Stimulated activated CD8-positive, alpha-beta memory T cell treated with anti-CD3 and anti-CD28 coated beads, Interleukin-12 subunit alpha, Interleukin-12 subunit beta, amount 100 ng/mL, for 4 hours (primary cell): ENCODE measurements at regions not wholly inside any gene's neighbourhood (a gene's known extent, or its start where the extent isn't known, plus 50 kb on each side); places are given as distances from the start of the nearest gene placed in this dataset.

Experiments used
- DNase-seq: peaks from one replicate; pipeline ENCODE4 v3.0.0-alpha.2; 2020; ENCODE audit warnings: low read depth

GRCh38 chr3:18044191-18044590, 301.8 kb upstream of the TBC1D5 start:
- no peak for DNase-seq

GRCh38 chr3:18036450-18036815, 294.0 kb upstream of the TBC1D5 start:
- DNase-seq, result no peak

- DNase-seq, result no peak
Observed at GRCh38 chr3:18035641-18036449, 293.4 kb upstream of the TBC1D5 start.

- no peak for DNase-seq
Observed at GRCh38 chr3:18033581-18034108, 291.2 kb upstream of the TBC1D5 start.

GRCh38 chr3:18030371-18030870, 288.0 kb upstream of the TBC1D5 start:
- DNase-seq, result no peak

GRCh38 chr3:18027161-18027939, 284.9 kb upstream of the TBC1D5 start:
- no peak for DNase-seq

GRCh38 chr3:18024715-18025114, 282.3 kb upstream of the TBC1D5 start:
- no peak for DNase-seq

- no peak for DNase-seq
Observed at GRCh38 chr3:18019161-18019495, 276.7 kb upstream of the TBC1D5 start.

GRCh38 chr3:18018491-18019160, 276.2 kb upstream of the TBC1D5 start:
- no peak for DNase-seq

GRCh38 chr3:18016366-18016765, 273.9 kb upstream of the TBC1D5 start:
- no peak for DNase-seq

GRCh38 chr3:18012933-18013332, 270.5 kb upstream of the TBC1D5 start:
- DNase-seq, result no peak

GRCh38 chr3:18012436-18012835, 270.0 kb upstream of the TBC1D5 start:
- DNase-seq, result no peak

- DNase-seq, result no peak
Observed at GRCh38 chr3:18011387-18011786, 269.0 kb upstream of the TBC1D5 start.

GRCh38 chr3:18010001-18010400, 267.6 kb upstream of the TBC1D5 start:
- no peak for DNase-seq

GRCh38 chr3:18008706-18009368, 266.4 kb upstream of the TBC1D5 start:
- DNase-seq, result no peak

- no peak for DNase-seq
Observed at GRCh38 chr3:18007980-18008379, 265.5 kb upstream of the TBC1D5 start.

- DNase-seq, result no peak
Observed at GRCh38 chr3:17995769-17996168, 253.3 kb upstream of the TBC1D5 start.

- no peak for DNase-seq
Observed at GRCh38 chr3:17994167-17994566, 251.7 kb upstream of the TBC1D5 start.

GRCh38 chr3:17990390-17990789, 248.0 kb upstream of the TBC1D5 start:
- no peak for DNase-seq

- DNase-seq, result no peak
Observed at GRCh38 chr3:17986348-17986816, 244.0 kb upstream of the TBC1D5 start.

- no peak for DNase-seq
Observed at GRCh38 chr3:17985658-17986347, 243.4 kb upstream of the TBC1D5 start.
